ENCODE measurements at regions not wholly inside any gene's neighbourhood (a gene's known extent, or its start where the extent isn't known, plus 50 kb on each side); places are given as distances from the start of the nearest gene placed in this dataset.
"Not testable (repeated sequence)": the region's sequence is repeated elsewhere in the genome, so short reads cannot be mapped to it uniquely, and the experiment has no call there.

DNA sequence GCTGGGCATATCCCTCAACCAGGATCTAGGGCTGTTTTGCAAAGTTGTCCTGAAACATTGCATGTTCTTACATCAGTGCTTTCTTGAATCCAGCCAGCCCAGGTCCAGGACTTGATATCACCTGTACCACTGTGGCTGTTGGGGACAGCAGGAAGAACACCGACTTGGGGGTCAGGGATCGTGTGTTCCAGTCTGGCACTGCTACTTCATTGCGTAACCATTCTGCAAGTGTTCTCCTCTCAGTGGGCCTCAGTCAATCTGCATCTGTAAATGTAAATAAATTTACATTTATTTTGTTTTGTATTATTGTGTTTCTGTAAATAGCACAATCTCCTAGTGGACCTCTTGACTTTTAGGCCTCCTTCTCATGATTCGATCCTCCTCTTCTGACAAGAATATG lies 167.3 kb downstream of the SUDS3 start:
- DNase-seq (ENCODE audit: low read depth, low spot score) = no peak
- H3K4me3 ChIP-seq (ENCODE audit: low read depth, low read length) = no peak overlapping the region
- in situ Hi-C loops (cut with HindIII; ENCODE audit: low sequenced_read_pairs) = no loop called here
- TF ChIP-seq CTCF (IDR thresholded peaks at IDR 0.05; ENCODE audit: low read depth, low read length) = no peak

- no peak for TF ChIP-seq CTCF (IDR thresholded peaks at IDR 0.05; ENCODE audit: low read depth, low read length)
- no peak overlapping the region for H3K4me3 ChIP-seq (ENCODE audit: low read depth, low read length)
- DNase-seq (ENCODE audit: low read depth, low spot score) = no peak
- in situ Hi-C loops (cut with HindIII; ENCODE audit: low sequenced_read_pairs) = no loop called here
Measured at GRCh38 chr12:118544569-118544968, 168.2 kb downstream of the SUDS3 start.

- in situ Hi-C loops (cut with HindIII; ENCODE audit: low sequenced_read_pairs); H3K4me3 ChIP-seq (ENCODE audit: low read depth, low read length): not testable (repeated sequence)
Measured at GRCh38 chr12:118547606-118548005, 171.3 kb downstream of the SUDS3 start.

DNA sequence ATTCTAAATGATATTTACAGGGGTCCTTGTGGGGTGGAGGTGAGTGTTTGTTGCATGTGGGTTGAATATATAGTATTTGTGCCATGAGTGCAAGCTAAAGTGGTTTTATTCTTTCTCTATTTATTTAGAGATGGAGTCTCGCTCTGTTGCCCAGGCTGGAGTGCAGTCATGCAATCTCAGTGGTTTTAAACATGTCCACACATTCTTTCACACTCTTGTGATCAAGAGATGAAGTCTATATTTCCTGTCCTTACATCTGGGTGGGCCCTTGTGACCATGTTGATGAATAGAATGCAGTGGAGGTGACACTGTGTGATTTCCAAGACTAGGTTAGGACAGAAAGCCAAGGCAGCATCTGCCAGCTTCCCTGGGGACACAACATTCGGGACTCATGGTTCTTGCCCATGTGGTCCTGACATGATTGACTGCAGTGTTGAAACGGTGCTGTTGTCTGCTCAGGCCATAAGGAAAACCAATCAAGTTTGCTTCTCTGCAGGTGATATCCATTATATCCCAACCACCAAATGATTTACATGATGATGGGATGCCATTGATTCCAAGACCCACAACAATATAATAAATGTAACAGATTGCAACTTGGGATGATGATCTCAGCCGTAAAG lies 172.6 kb downstream of the SUDS3 start:
- H3K4me3 ChIP-seq (ENCODE audit: low read depth, low read length) = no peak overlapping the region
- no peak for DNase-seq (ENCODE audit: low read depth, low spot score)
- TF ChIP-seq CTCF (IDR thresholded peaks at IDR 0.05; ENCODE audit: low read depth, low read length) = no peak
- in situ Hi-C loops (cut with HindIII; ENCODE audit: low sequenced_read_pairs) = no loop called here

More at GRCh38 chr12:118547606-118548005, 171.3 kb downstream of the SUDS3 start:
- not testable (repeated sequence) for DNase-seq (ENCODE audit: low read depth, low spot score)

DNA sequence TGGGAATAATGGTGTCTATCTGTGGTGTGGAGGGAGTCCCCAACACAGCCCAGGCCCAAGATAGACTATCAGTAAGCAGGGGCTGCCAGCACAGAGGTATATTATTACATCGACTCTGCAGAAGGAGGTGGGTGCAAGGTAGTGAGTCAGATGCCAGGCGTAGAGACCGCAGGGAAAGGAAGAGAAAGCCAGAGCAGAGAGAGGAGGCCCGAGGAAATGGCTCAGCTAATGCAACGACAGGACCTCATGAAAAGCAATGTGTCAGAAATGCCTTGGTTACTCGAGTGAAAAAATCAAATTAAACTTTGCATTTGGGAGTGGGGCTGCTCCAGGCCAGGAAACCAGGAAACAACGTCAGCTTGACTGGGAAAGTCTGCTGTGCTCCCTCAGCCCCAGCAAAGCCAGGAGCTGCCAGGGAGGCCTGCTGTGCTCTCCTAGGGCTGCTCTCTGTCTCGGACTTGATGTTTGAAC lies 173.2 kb downstream of the SUDS3 start:
- H3K4me3 ChIP-seq (ENCODE audit: low read depth, low read length) = no peak overlapping the region
- DNase-seq (ENCODE audit: low read depth, low spot score) = no peak
- no peak for TF ChIP-seq CTCF (IDR thresholded peaks at IDR 0.05; ENCODE audit: low read depth, low read length)
- in situ Hi-C loops (cut with HindIII; ENCODE audit: low sequenced_read_pairs) = no loop called here

DNA sequence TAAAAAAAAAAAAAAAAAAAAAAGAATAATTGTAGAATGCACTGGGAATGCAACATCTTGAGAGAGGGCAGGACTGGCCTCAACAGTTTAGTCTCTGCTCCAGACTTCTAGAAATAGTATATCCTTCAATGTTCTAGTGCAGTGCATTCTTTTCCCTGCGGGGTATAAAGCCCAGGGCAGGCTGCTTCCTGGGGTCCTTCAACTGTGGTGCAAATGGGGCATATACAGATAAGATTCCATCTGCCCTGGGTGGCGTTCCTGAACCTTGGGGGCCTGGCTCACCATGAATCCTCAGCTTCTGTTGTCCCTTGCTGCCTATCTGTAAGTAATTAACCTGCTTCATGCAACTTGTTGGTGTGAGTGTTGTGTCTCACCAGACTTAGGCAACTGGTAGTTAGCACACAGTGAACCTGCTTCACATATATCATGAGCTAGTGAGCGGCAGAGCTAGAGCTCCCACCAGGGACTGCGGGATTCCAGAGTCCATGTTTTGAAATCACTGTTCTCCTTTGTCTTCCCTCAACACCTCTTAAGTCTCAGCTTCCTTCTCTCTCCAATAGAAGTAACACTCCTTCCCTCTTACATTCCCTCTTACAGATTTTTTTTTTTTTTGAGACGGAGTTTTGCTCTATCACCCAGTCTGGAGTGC lies 177.6 kb downstream of the SUDS3 start:
- in situ Hi-C loops (cut with HindIII; ENCODE audit: low sequenced_read_pairs) = no loop called here

More for the DNA sequence above, 177.6 kb downstream of the SUDS3 start:
- H3K4me3 ChIP-seq (ENCODE audit: low read depth, low read length) = no peak overlapping the region
- TF ChIP-seq CTCF (IDR thresholded peaks at IDR 0.05; ENCODE audit: low read depth, low read length) = no peak
- DNase-seq (ENCODE audit: low read depth, low spot score) = no peak

Measured in astrocyte of the spinal cord (primary cell).